IMR-90 (cell line): ENCODE measurements at regions not wholly inside any gene's neighbourhood (a gene's known extent, or its start where the extent isn't known, plus 50 kb on each side); places are given as distances from the start of the nearest gene placed in this dataset.

ENCODE experiments used
- ATAC-seq: fragments of 200-7000 bp; cut with Tn5 transposase; 2 replicates; pipeline ENCODE4 v1.9.1; 2020; ENCODE audit warnings: low read depth, mild to moderate bottlenecking, moderate library complexity
- BruUV-seq: library from RNA; stranded (reverse); fragments of 400-500 nt; replicated peaks from 2 replicates; lab custom pipeline; 2021; lab: Mats Ljungman, UMichigan
- CTCF ChIA-PET: fragments of 300-600 bp; formaldehyde crosslinking; extraction: SDS; loops from one replicate; lab custom pipeline; 2021; ENCODE audit warnings: antibody characterized with exemption; lab: Yijun Ruan, JAX
- POLR2A ChIA-PET: fragments of 300-600 bp; sonication (Branson Sonifier 250); formaldehyde crosslinking; loops from one replicate; lab custom pipeline; 2022; ENCODE audit warnings: antibody characterized with exemption; ENCODE audit not compliant: unreplicated experiment; lab: Charles Lee
- DNase-seq: peaks from one replicate; pipeline ENCODE4 v3.0.0; 2013
- H2AFZ ChIP-seq: replicated peaks from 2 replicates; pipeline ENCODE3; 2013; ENCODE audit warnings: low read length, mild to moderate bottlenecking; ENCODE audit not compliant: poor library complexity
- H2AK5ac ChIP-seq: 2 replicates; pipeline ENCODE4 v1.6.1; 2013; ENCODE audit warnings: low read depth, low read length, inconsistent platforms
- H2AK9ac ChIP-seq: replicated peaks from 2 replicates; pipeline ENCODE3; 2013; ENCODE audit warnings: mild to moderate bottlenecking, low read depth, low read length, moderate library complexity; ENCODE audit not compliant: poor library complexity
- H2BK120ac ChIP-seq: 2 replicates; pipeline ENCODE4 v1.6.1; 2013; ENCODE audit warnings: low read depth, low read length, inconsistent platforms
- H2BK15ac ChIP-seq: 3 replicates; pipeline ENCODE4 v1.6.1; 2013; ENCODE audit warnings: low read depth, low read length, inconsistent platforms
- H2BK20ac ChIP-seq: 2 replicates; pipeline ENCODE4 v1.6.1; 2013; ENCODE audit warnings: low read depth, mild to moderate bottlenecking, inconsistent platforms, low read length, moderate library complexity
- H2BK5ac ChIP-seq: 2 replicates; pipeline ENCODE4 v1.6.1; 2013; ENCODE audit warnings: mild to moderate bottlenecking, low read depth, low read length, inconsistent platforms; ENCODE audit not compliant: poor library complexity, severe bottlenecking
- H3K14ac ChIP-seq: replicated peaks from 2 replicates; pipeline ENCODE4 v1.6.1; 2013; ENCODE audit warnings: low read depth, low read length, inconsistent platforms
- H3K18ac ChIP-seq: 2 replicates; pipeline ENCODE4 v1.6.1; 2013; ENCODE audit warnings: low read depth, low read length, control low read depth
- H3K23ac ChIP-seq: 2 replicates; pipeline ENCODE4 v1.6.1; 2013; ENCODE audit warnings: low read depth, low read length, inconsistent platforms
- H3K27ac ChIP-seq: 2 replicates; pipeline ENCODE4 v1.5.1; 2013; ENCODE audit warnings: mild to moderate bottlenecking, control low read depth, low read length; ENCODE audit not compliant: insufficient read depth
- H3K27me3 ChIP-seq: 2 replicates; pipeline ENCODE4 v1.6.1; 2013; ENCODE audit warnings: low read length; ENCODE audit not compliant: control insufficient read depth, insufficient read depth
- H3K36me3 ChIP-seq: 2 replicates; pipeline ENCODE4 v1.6.1; 2013; ENCODE audit warnings: low read length, mixed read lengths; ENCODE audit not compliant: control insufficient read depth, insufficient read depth
- H3K4ac ChIP-seq: 2 replicates; pipeline ENCODE4 v1.6.1; 2013; ENCODE audit warnings: low read depth, low read length, inconsistent platforms
- H3K4me1 ChIP-seq: 2 replicates; pipeline ENCODE4 v1.6.1; 2013; ENCODE audit warnings: low read length, mixed read lengths; ENCODE audit not compliant: control insufficient read depth, insufficient read depth
- H3K4me2 ChIP-seq: 2 replicates; pipeline ENCODE4 v1.6.1; 2013; ENCODE audit warnings: low read depth, mild to moderate bottlenecking, control low read depth, low read length, moderate library complexity
- H3K4me3 ChIP-seq: 2 replicates; pipeline ENCODE4 v1.5.1; 2013; ENCODE audit warnings: low read depth, mild to moderate bottlenecking, control low read depth, low read length, moderate library complexity; ENCODE audit not compliant: insufficient read depth
- H3K56ac ChIP-seq: 2 replicates; pipeline ENCODE4 v1.6.1; 2013; ENCODE audit warnings: low read length, inconsistent platforms; ENCODE audit not compliant: insufficient read depth; ENCODE audit errors: extremely low read depth
- H3K79me1 ChIP-seq, 2 experiments: 2 replicates each; pipeline ENCODE4 v1.6.1; 2013; ENCODE audit warnings: low read length in 2 of 2, inconsistent platforms in 1 of 2, low read depth in 1 of 2
- H3K9ac ChIP-seq: 2 replicates; pipeline ENCODE4 v1.6.1; 2013; ENCODE audit warnings: low read depth, low read length, control low read depth
- H3K9me1 ChIP-seq: 2 replicates; pipeline ENCODE4 v1.6.1; 2013; ENCODE audit warnings: low read length, inconsistent platforms; ENCODE audit not compliant: insufficient read depth
- H3K9me3 ChIP-seq: 2 replicates; pipeline ENCODE4 v1.6.1; 2013; ENCODE audit warnings: low read length; ENCODE audit not compliant: control insufficient read depth, insufficient read depth
- H4K20me1 ChIP-seq: 2 replicates; pipeline ENCODE4 v1.6.1; 2013; ENCODE audit warnings: low read length, inconsistent platforms; ENCODE audit not compliant: insufficient read depth
- H4K5ac ChIP-seq: 2 replicates; pipeline ENCODE4 v1.6.1; 2013; ENCODE audit warnings: mild to moderate bottlenecking, low read depth, low read length, control low read depth
- H4K8ac ChIP-seq, 2 experiments: 2 replicates each; pipeline ENCODE4 v1.6.1; 2013; ENCODE audit warnings: low read depth in 2 of 2, low read length in 2 of 2, control low read depth in 1 of 2, inconsistent platforms in 1 of 2
- H4K91ac ChIP-seq: 2 replicates; pipeline ENCODE4 v1.6.1; 2013; ENCODE audit warnings: low read depth, low read length, inconsistent platforms; ENCODE audit not compliant: insufficient read depth
- BHLHE40 ChIP-seq: fragments of 150-350 bp; IDR thresholded peaks from 2 replicates; pipeline ENCODE4 v1.6.1; 2016; ENCODE audit warnings: mild to moderate bottlenecking, low read depth, low read length
- CEBPB ChIP-seq: IDR thresholded peaks from 2 replicates; pipeline ENCODE4 v1.6.1; 2012; ENCODE audit warnings: low read depth, low read length, improper control_type of control experiment
- CHD1 ChIP-seq: IDR thresholded peaks from 2 replicates; pipeline ENCODE4 v1.6.1; 2012; ENCODE audit warnings: low read depth, low read length, improper control_type of control experiment
- CTCF ChIP-seq: conservative IDR thresholded peaks from 2 replicates; pipeline ENCODE4 v1.5.1; 2012; ENCODE audit warnings: mild to moderate bottlenecking, low read depth, low read length, improper control_type of control experiment
- FOS ChIP-seq: fragments of 150-350 bp; IDR thresholded peaks from 2 replicates; pipeline ENCODE4 v1.6.1; 2016; ENCODE audit warnings: low read depth, low read length
- MAFK ChIP-seq: IDR thresholded peaks from 2 replicates; pipeline ENCODE4 v1.6.1; 2012; ENCODE audit warnings: low read depth, low read length, improper control_type of control experiment
- MAZ ChIP-seq: IDR thresholded peaks from 2 replicates; pipeline ENCODE4 v1.6.1; 2012; ENCODE audit warnings: low read depth, mild to moderate bottlenecking, low read length, improper control_type of control experiment, moderate library complexity, borderline replicate concordance
- MXI1 ChIP-seq: IDR thresholded peaks from 2 replicates; pipeline ENCODE4 v1.6.1; 2012; ENCODE audit warnings: low read depth, mild to moderate bottlenecking, low read length, moderate library complexity, borderline replicate concordance
- NFE2L2 ChIP-seq: fragments of 150-350 bp; IDR thresholded peaks from 2 replicates; pipeline ENCODE4 v1.6.1; 2016; ENCODE audit warnings: low read depth, mild to moderate bottlenecking, low read length
- POLR2A ChIP-seq: IDR thresholded peaks from 2 replicates; pipeline ENCODE4 v1.6.1; 2012; ENCODE audit warnings: mild to moderate bottlenecking, low read depth, low read length
- RAD21 ChIP-seq: IDR thresholded peaks from 2 replicates; pipeline ENCODE4 v1.6.1; 2012; ENCODE audit warnings: low read length, improper control_type of control experiment
- RCOR1 ChIP-seq: IDR thresholded peaks from 2 replicates; pipeline ENCODE4 v1.6.1; 2012; ENCODE audit warnings: mild to moderate bottlenecking, low read length, improper control_type of control experiment; ENCODE audit not compliant: insufficient replicate concordance
- RFX5 ChIP-seq: IDR thresholded peaks from 2 replicates; pipeline ENCODE4 v1.8.0; 2012; ENCODE audit warnings: low read depth, mild to moderate bottlenecking, low read length, moderate library complexity
- SMC3 ChIP-seq: fragments of 150-350 bp; IDR thresholded peaks from 2 replicates; pipeline ENCODE4 v1.6.1; 2016; ENCODE audit warnings: low read depth, mild to moderate bottlenecking, antibody characterized with exemption, low read length, moderate library complexity
- WGBS, 2 experiments: methylation state at CpG; one replicate each; pipeline versions ENCODE4 v1.1.5 to v1.1.7; 2013; ENCODE audit warnings: missing lambda C conversion rate in 2 of 2; ENCODE audit not compliant: insufficient read length in 1 of 2; ENCODE audit errors: extremely low coverage in 2 of 2; 5-methylcytosine and 5-hydroxymethylcytosine counted together
- dilution Hi-C: fragments of 300-500 bp; cut with HindIII; formaldehyde crosslinking; loops from one replicate; pipeline ENCODE4 v1.14.3; 2018; ENCODE audit warnings: low sequenced_read_pairs; ENCODE audit not compliant: unreplicated experiment
- in situ Hi-C: fragments of 300-500 bp; cut with MboI; formaldehyde crosslinking; loops from 3 replicates; pipeline ENCODE4 v1.14.3; 2019; ENCODE audit warnings: low sequenced_read_pairs, inconsistent platforms, mixed read lengths
- intact Hi-C: fragments of 100-400 bp; cut with micrococcal nuclease; formaldehyde crosslinking; loops from 2 replicates; pipeline ENCODE4 v1.10.0; 2022
- TF ChIP-seq, protein P1 (sequence below): fragments of 150-350 bp; IDR thresholded peaks from 2 replicates; pipeline ENCODE4 v1.6.1; 2016; ENCODE audit warnings: low read depth, mild to moderate bottlenecking, low read length, moderate library complexity, borderline replicate concordance
- TF ChIP-seq, protein P2 (sequence below): fragments of 150-350 bp; IDR thresholded peaks from 2 replicates; pipeline ENCODE4 v1.6.1; 2017; ENCODE audit warnings: mild to moderate bottlenecking, antibody characterized with exemption, low read length, low read depth

- no peak overlapping the region for H3K56ac ChIP-seq
- in situ Hi-C loops, result no loop called here
These were observed 105.6 kb downstream of the SEC61B start for GRCh38 chr9:99327667-99328066.

More at GRCh38 chr9:99327667-99328066, 105.6 kb downstream of the SEC61B start:
- Histone ChIP-seq H2BK5ac (no peak overlapping the region), H3K27ac (no peak overlapping the region), H2BK120ac (no peak overlapping the region), H4K20me1 (no peaks in the 10 kb centered on the region), H3K79me1 (no peaks in the 10 kb centered on the region), H3K14ac (no peak overlapping the region), H3K36me3 (no peaks in the 10 kb centered on the region), H3K4me1 (no peaks in the 10 kb centered on the region), H3K9me1 (no peaks in the 10 kb centered on the region), H3K4me2 (no peak overlapping the region), H2AK9ac (no peak overlapping the region), H4K91ac (no peak overlapping the region), H2AK5ac (no peak overlapping the region), H4K8ac (no peak overlapping the region), H3K4me3 (no peak overlapping the region), H2BK20ac (no peak overlapping the region), H2BK15ac (no peak overlapping the region), H3K27me3 (peaks cover 8% of the 10 kb centered on the region), H3K9me3 (no peaks in the 10 kb centered on the region), H3K23ac (no peak overlapping the region), H4K5ac (no peak overlapping the region), H3K18ac (no peak overlapping the region), H3K9ac (no peak overlapping the region), H3K4ac (no peak overlapping the region), H2AFZ (no peak overlapping the region)
- BruUV-seq, result no TSS peak
- CTCF ChIA-PET, result no interaction called here
- ATAC-seq, result no peak
- intact Hi-C loops (no loop called here), dilution Hi-C loops (no loop called here)
- DNase-seq, result no peak
- POLR2A ChIA-PET, result no interaction called here
- TF ChIP-seq RFX5 (no peak), FOS (no peak), SMC3 (no peak), MAFK (no peak), CTCF (no peak), RCOR1 (no peak), MXI1 (no peak), RAD21 (no peak), POLR2A (no peak), NFE2L2 (no peak), CEBPB (no peak), MAZ (no peak), CHD1 (no peak), BHLHE40 (no peak)
- TF ChIP-seq, protein P1, sequence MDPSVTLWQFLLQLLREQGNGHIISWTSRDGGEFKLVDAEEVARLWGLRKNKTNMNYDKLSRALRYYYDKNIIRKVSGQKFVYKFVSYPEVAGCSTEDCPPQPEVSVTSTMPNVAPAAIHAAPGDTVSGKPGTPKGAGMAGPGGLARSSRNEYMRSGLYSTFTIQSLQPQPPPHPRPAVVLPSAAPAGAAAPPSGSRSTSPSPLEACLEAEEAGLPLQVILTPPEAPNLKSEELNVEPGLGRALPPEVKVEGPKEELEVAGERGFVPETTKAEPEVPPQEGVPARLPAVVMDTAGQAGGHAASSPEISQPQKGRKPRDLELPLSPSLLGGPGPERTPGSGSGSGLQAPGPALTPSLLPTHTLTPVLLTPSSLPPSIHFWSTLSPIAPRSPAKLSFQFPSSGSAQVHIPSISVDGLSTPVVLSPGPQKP, result no peak
- TF ChIP-seq, protein P2, sequence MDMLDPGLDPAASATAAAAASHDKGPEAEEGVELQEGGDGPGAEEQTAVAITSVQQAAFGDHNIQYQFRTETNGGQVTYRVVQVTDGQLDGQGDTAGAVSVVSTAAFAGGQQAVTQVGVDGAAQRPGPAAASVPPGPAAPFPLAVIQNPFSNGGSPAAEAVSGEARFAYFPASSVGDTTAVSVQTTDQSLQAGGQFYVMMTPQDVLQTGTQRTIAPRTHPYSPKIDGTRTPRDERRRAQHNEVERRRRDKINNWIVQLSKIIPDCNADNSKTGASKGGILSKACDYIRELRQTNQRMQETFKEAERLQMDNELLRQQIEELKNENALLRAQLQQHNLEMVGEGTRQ, result no peak
- no CpG with 5 or more reads among the region's 3 CpGs for WGBS, 2 experiments
